Right lobe of liver (tissue), 4 donors: ENCODE measurements at regions not wholly inside any gene's neighbourhood (a gene's known extent, or its start where the extent isn't known, plus 50 kb on each side); places are given as distances from the start of the nearest gene placed in this dataset.

ENCODE experiments used
- CTCF ChIP-seq, 4 donors: fragments of 200-600 bp in 3 of 4; fragments of 450-650 bp in 1 of 4; IDR thresholded peaks; one replicate each; pipeline versions ENCODE4 v1.5.1 to v1.8.0; 2016 to 2022; ENCODE audit warnings: antibody characterized with exemption in 4 of 4, mild to moderate bottlenecking in 2 of 4
- POLR2A ChIP-seq: fragments of 450-650 bp; IDR thresholded peaks from one replicate; pipeline ENCODE4 v1.6.1; 2017; ENCODE audit warnings: antibody characterized with exemption, mild to moderate bottlenecking
- donor health status: DM: no; HTN: no; CAD: no.
- donor health status: DM: no; HTN: no; CAD: no.
- donor health status: DM: no; HTN: yes; CAD: no.

GRCh38 chr13:81304121-81304659 lies 963.3 kb upstream of the SPRY2 start:
- no peak for TF ChIP-seq CTCF (IDR thresholded peaks at IDR 0.05)
- TF ChIP-seq POLR2A = no peak
